Forelimb muscle (tissue), 1 donor: ENCODE measurements at regions not wholly inside any gene's neighbourhood (a gene's known extent, or its start where the extent isn't known, plus 50 kb on each side); places are given as distances from the start of the nearest gene placed in this dataset.

Experiments
- DNase-seq: peaks from one replicate; pipeline ENCODE4 v3.0.0-alpha.2; 2013; ENCODE audit warnings: low read depth

GRCh38 chrX:43580621-43581020 lies 75.5 kb upstream of the MAOA start:
- no peak for DNase-seq

GRCh38 chrX:43581167-43581566 lies 74.9 kb upstream of the MAOA start:
- no peak for DNase-seq

- DNase-seq: no peak
Observed at GRCh38 chrX:43581888-43582539, 74.1 kb upstream of the MAOA start.

- no peak for DNase-seq
Observed at GRCh38 chrX:43582540-43582913, 73.6 kb upstream of the MAOA start.

- no peak for DNase-seq
Observed at GRCh38 chrX:43585922-43586321, 70.2 kb upstream of the MAOA start.

GRCh38 chrX:43586830-43587229 lies 69.3 kb upstream of the MAOA start:
- DNase-seq: no peak

- no peak for DNase-seq
Observed at GRCh38 chrX:43589735-43590134, 66.4 kb upstream of the MAOA start.

- DNase-seq: no peak
Observed at GRCh38 chrX:43590150-43590549, 65.9 kb upstream of the MAOA start.

GRCh38 chrX:43592597-43592996 lies 63.5 kb upstream of the MAOA start:
- peak; percentile 5 for DNase-seq

GRCh38 chrX:43595931-43596330 lies 60.2 kb upstream of the MAOA start:
- DNase-seq: no peak

- no peak for DNase-seq
Observed at GRCh38 chrX:43604753-43605152, 51.3 kb upstream of the MAOA start.

- no peak for DNase-seq
Observed at GRCh38 chrX:43605351-43605750, 50.7 kb upstream of the MAOA start.
